Duodenal mucosa (tissue), 2 donors: ENCODE measurements at regions not wholly inside any gene's neighbourhood (a gene's known extent, or its start where the extent isn't known, plus 50 kb on each side); places are given as distances from the start of the nearest gene placed in this dataset.
"Not testable (repeated sequence)": the region's sequence is repeated elsewhere in the genome, so short reads cannot be mapped to it uniquely, and the experiment has no call there.

Experiments used
- H3K27ac ChIP-seq: one replicate; pipeline ENCODE4 v1.7.0; 2013; ENCODE audit warnings: low read depth, low read length
- H3K27me3 ChIP-seq, 2 donors: one replicate each; pipeline ENCODE4 v1.7.0; 2013; ENCODE audit warnings: low read length in 2 of 2, control low read depth in 1 of 2; ENCODE audit not compliant: insufficient read depth in 2 of 2, control insufficient read depth in 1 of 2
- H3K36me3 ChIP-seq, 2 donors: one replicate each; pipeline ENCODE4 v1.7.0; 2013; ENCODE audit warnings: low read length in 2 of 2, control low read depth in 1 of 2; ENCODE audit not compliant: insufficient read depth in 2 of 2, control insufficient read depth in 1 of 2
- H3K4me1 ChIP-seq, 2 donors: one replicate each; pipeline ENCODE4 v1.7.0; 2013; ENCODE audit warnings: low read length in 2 of 2, control low read depth in 1 of 2; ENCODE audit not compliant: insufficient read depth in 2 of 2, control insufficient read depth in 1 of 2
- H3K4me3 ChIP-seq, 2 donors: one replicate each; pipeline ENCODE4 v1.7.0; 2013; ENCODE audit warnings: low read length in 2 of 2, low read depth in 1 of 2
- H3K9ac ChIP-seq, 2 donors: one replicate each; pipeline ENCODE4 v1.7.0; 2013; ENCODE audit warnings: low read length in 2 of 2, low read depth in 1 of 2
- H3K9me3 ChIP-seq, 2 donors: one replicate each; pipeline ENCODE4 v1.7.0; 2013; ENCODE audit warnings: low read length in 2 of 2, control low read depth in 1 of 2; ENCODE audit not compliant: control insufficient read depth in 1 of 2

DNA sequence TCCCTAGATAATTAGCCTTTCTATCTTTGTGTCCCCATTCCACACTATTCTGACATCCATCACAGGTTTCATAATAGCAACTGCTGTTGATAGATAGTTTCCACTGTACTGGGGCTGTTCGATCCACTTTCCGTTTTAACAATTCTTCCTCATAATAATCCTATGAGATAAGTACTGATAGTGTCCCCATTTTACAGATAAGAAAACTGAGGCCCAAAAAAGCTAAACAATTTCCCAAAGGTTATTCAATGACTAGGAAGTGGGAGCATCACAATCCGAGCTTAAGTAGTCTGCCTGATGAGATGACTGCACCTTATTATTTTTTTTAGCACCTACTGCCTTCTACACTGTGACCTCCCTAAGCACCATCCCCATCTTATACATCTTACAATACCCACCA, 569.2 kb downstream of the STK39 start:
- Histone ChIP-seq H3K9me3 (no peaks in the 10 kb centered on the region), H3K4me1 (no peaks in the 10 kb centered on the region), H3K36me3 (no peaks in the 10 kb centered on the region), H3K4me3 (no peak overlapping the region), H3K27me3 (no peaks in the 10 kb centered on the region), H3K27ac (no peak overlapping the region), H3K9ac (no peak overlapping the region)

GRCh38 chr2:167675906-167676305, 571.5 kb downstream of the STK39 start:
- Histone ChIP-seq H3K9me3 (no peaks in the 10 kb centered on the region), H3K9ac (no peak overlapping the region), H3K4me3 (no peak overlapping the region), H3K27ac (no peak overlapping the region), H3K4me1 (no peaks in the 10 kb centered on the region), H3K27me3 (no peaks in the 10 kb centered on the region), H3K36me3 (no peaks in the 10 kb centered on the region)

DNA sequence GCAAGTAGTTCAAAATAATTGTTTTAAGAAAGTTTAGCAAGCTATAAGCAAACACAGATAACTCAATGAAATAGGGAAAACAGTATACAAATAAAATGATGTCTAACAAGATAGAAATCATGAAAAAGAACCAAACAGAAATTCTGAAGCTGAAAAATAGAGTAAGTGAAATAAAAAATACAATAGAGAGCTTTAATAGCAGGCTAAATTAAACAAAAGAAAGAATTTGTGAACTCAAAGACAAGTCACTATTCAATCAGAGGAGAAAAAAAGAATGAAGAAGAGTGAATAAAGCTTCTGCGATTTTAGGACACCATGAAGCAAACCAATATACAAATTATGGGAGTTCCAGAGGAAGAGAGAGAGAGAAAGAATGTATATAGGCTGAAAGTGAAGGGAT, 576.8 kb downstream of the STK39 start:
- H3K36me3 ChIP-seq = no peaks in the 10 kb centered on the region
- H3K4me1 ChIP-seq = no peaks in the 10 kb centered on the region
- no peak overlapping the region for H3K27ac ChIP-seq
- no peak overlapping the region for H3K9ac ChIP-seq
- H3K27me3 ChIP-seq = no peaks in the 10 kb centered on the region
- peaks cover 0 to 8% of the 10 kb centered on the region in 2 donors for H3K9me3 ChIP-seq
- no peak overlapping the region for H3K4me3 ChIP-seq

DNA sequence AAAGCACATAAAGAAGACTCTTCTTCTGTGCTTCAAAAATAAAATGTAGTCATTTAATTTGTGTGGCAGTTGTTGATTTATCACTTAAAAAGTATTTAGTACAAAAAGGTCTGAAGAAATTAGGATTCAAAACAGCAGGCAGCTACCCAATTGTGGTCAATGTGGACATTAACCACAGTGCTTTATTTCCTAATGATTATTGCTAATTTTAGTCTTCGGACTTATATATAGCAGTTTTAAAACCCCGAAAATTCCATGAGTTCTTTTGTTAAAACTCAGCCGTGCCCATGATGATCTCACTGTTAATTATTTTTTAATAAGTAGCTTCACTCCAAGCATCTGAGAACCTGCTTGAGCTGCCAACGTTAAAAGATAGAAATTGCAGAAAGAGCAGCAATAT, 594.3 kb downstream of the STK39 start:
- Histone ChIP-seq H3K4me1 (no peaks in the 10 kb centered on the region), H3K36me3 (no peaks in the 10 kb centered on the region), H3K27ac (no peak overlapping the region), H3K4me3 (no peak overlapping the region), H3K27me3 (no peaks in the 10 kb centered on the region), H3K9me3 (no peaks in the 10 kb centered on the region), H3K9ac (no peak overlapping the region)

DNA sequence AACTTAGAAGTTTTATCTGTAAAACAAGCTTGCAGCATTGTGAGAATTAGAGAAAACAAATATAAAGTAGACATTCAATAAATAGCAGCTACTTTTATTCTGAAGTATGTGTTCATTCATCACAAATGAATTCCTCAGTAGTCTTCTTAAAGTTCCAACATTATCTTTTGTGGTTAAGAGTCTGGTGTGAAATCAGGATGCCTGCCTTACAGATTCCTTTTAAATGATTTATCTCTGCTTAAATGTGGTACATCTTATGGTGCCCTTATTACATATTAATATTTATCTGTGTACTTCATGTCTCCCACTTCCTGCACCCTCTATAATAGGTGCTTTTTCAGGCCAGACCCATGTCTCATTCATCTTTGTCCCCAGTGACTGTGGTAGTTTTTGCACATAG, 595.0 kb downstream of the STK39 start:
- H3K9me3 ChIP-seq = no peaks in the 10 kb centered on the region
- H3K27ac ChIP-seq = no peak overlapping the region
- H3K27me3 ChIP-seq = no peaks in the 10 kb centered on the region
- no peaks in the 10 kb centered on the region for H3K36me3 ChIP-seq
- H3K9ac ChIP-seq = no peak overlapping the region
- no peaks in the 10 kb centered on the region for H3K4me1 ChIP-seq
- H3K4me3 ChIP-seq = no peak overlapping the region

GRCh38 chr2:167651406-167652151, 595.8 kb downstream of the STK39 start:
- Histone ChIP-seq H3K9me3 (no peaks in the 10 kb centered on the region), H3K36me3 (no peaks in the 10 kb centered on the region), H3K27ac (no peak overlapping the region), H3K9ac (no peak overlapping the region), H3K4me1 (no peaks in the 10 kb centered on the region), H3K27me3 (no peaks in the 10 kb centered on the region), H3K4me3 (no peak overlapping the region)

GRCh38 chr2:167646557-167646956, 600.8 kb downstream of the STK39 start:
- Histone ChIP-seq H3K27ac (no peak overlapping the region), H3K4me3 (no peak overlapping the region), H3K9me3 (no peaks in the 10 kb centered on the region), H3K36me3 (no peaks in the 10 kb centered on the region), H3K4me1 (no peaks in the 10 kb centered on the region), H3K27me3 (no peaks in the 10 kb centered on the region), H3K9ac (no peak overlapping the region)

DNA sequence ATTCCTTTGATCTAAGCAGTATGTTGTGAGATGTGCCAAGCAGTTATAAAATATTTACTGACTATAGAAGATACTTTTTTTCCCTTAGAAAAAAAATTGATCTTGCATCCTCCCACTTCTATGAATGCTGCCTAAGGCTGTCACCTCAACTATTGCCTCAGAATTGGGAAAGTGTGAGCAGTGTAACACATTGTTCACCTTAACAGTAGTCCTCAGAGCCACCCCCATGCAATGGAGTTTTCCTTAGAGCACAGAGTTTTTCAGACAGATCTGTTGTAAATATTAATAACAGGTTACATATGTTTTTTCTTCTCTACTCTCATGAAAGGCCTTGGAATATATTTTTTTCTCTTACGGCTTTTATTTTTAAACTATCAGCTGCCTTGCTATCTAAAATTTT, 607.3 kb downstream of the STK39 start:
- H3K4me3 ChIP-seq = no peak overlapping the region
- no peaks in the 10 kb centered on the region for H3K27me3 ChIP-seq
- H3K9ac ChIP-seq = no peak overlapping the region
- H3K36me3 ChIP-seq = no peaks in the 10 kb centered on the region
- H3K4me1 ChIP-seq = no peaks in the 10 kb centered on the region
- no peak overlapping the region for H3K27ac ChIP-seq
- H3K9me3 ChIP-seq = no peaks in the 10 kb centered on the region

DNA sequence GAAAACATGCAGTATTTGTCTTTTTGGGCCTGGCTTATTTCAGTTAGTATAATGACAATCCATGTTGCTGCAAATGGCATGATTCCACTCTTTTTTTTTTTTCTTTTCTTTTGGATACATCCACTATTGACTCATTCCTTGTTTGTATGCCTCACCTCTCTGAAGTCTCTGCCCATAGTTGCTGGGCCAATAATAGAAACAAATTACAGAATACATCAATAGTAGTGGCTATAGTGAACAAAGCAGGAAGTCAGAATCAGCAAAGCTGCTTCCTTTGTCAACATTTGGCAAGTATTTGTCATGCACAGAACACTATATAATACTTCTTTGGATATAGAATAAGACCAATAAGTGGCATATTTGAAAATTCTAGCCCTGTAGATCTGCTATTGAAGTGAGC, 609.7 kb downstream of the STK39 start:
- Histone ChIP-seq H3K27me3 (no peaks in the 10 kb centered on the region), H3K9me3 (no peaks in the 10 kb centered on the region), H3K9ac (no peak overlapping the region), H3K27ac (no peak overlapping the region), H3K4me3 (no peak overlapping the region), H3K36me3 (no peaks in the 10 kb centered on the region), H3K4me1 (no peaks in the 10 kb centered on the region)

DNA sequence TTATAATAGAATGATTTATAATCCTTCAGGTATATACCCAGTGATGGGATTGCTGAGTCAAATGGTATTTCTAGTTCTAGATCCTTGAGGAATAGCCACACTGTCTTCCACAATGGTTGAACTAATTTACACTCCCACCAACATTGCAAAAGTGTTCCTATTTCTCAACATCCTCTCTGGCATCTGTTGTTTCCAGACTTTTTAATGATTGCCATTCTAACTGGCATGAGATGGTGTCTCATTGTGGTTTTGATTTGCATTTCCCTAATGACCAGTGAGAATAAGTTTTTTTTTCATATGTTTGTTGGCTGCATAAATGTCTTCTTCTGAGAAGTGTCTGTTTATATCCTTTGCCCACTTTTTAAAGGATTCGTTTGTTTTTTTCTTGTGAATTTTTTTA, 615.1 kb downstream of the STK39 start:
- not testable (repeated sequence) for H3K27me3 ChIP-seq, H3K9me3 ChIP-seq, H3K4me3 ChIP-seq, H3K4me1 ChIP-seq, H3K36me3 ChIP-seq, H3K9ac ChIP-seq, H3K27ac ChIP-seq

DNA sequence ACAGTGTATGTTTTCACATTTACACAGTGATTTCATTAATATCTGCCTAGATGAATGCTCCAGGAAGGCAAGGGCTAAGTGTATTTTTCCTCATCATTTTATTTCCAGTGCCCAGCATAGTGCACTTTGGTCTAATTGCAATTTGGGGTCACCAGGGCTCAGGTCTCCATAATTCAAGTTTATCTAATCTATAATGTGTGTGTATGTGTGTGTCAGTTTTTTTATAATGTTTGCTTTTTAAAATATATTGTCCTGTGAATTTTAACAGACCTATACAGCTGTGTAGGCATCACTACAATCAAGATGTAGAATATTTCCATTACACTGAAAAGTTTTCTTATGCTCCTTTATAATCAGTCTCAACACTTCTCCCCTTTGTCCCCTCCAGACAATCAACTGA, 620.4 kb downstream of the STK39 start:
- Histone ChIP-seq H3K4me1 (no peaks in the 10 kb centered on the region), H3K4me3 (no peak overlapping the region), H3K27ac (no peak overlapping the region), H3K36me3 (no peaks in the 10 kb centered on the region), H3K9me3 (no peaks in the 10 kb centered on the region), H3K27me3 (no peaks in the 10 kb centered on the region), H3K9ac (no peak overlapping the region)
